ENCODE measurements at regions not wholly inside any gene's neighbourhood (a gene's known extent, or its start where the extent isn't known, plus 50 kb on each side); places are given as distances from the start of the nearest gene placed in this dataset.

DNA sequence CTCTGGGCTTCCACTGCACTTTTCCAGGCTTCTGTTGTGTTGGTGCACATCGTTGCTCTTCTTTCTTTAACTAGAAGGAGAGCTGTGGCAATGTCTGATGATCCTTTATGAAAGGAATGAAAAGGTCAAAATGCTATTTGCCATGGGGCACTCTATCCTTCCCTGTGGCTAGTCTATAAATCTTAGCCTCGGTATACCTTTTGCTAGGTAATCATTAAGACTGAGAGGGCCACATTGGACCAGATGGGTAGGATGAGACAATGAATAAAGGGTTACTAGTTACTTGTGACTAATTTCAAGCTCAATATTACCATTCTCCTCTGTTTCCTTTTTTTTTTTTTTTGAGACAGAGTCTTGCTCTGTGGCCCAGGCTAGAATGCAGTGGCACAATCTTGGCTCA, 89.4 kb upstream of the C1orf87 start:
- Histone ChIP-seq H3K9me3 (no peaks in the 10 kb centered on the region), H3K27me3 (no peaks in the 10 kb centered on the region), H3K4me1 (no peaks in the 10 kb centered on the region), H3K27ac (no peak overlapping the region), H3K4me3 (no peak overlapping the region), H3K36me3 (no peaks in the 10 kb centered on the region)
- TF ChIP-seq POLR2A (IDR thresholded peaks at IDR 0.05) (no peak), POLR2AphosphoS5 (IDR thresholded peaks at IDR 0.05) (no peak)
- TF ChIP-seq, protein P1, sequence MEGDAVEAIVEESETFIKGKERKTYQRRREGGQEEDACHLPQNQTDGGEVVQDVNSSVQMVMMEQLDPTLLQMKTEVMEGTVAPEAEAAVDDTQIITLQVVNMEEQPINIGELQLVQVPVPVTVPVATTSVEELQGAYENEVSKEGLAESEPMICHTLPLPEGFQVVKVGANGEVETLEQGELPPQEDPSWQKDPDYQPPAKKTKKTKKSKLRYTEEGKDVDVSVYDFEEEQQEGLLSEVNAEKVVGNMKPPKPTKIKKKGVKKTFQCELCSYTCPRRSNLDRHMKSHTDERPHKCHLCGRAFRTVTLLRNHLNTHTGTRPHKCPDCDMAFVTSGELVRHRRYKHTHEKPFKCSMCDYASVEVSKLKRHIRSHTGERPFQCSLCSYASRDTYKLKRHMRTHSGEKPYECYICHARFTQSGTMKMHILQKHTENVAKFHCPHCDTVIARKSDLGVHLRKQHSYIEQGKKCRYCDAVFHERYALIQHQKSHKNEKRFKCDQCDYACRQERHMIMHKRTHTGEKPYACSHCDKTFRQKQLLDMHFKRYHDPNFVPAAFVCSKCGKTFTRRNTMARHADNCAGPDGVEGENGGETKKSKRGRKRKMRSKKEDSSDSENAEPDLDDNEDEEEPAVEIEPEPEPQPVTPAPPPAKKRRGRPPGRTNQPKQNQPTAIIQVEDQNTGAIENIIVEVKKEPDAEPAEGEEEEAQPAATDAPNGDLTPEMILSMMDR (IDR thresholded peaks at IDR 0.05) = no peak
- intact Hi-C loops (cut with DNase I; ENCODE audit: low total_unique reads) = no loop called here
- no peak for DNase-seq (ENCODE audit: low spot score in 2 of 2)

DNA sequence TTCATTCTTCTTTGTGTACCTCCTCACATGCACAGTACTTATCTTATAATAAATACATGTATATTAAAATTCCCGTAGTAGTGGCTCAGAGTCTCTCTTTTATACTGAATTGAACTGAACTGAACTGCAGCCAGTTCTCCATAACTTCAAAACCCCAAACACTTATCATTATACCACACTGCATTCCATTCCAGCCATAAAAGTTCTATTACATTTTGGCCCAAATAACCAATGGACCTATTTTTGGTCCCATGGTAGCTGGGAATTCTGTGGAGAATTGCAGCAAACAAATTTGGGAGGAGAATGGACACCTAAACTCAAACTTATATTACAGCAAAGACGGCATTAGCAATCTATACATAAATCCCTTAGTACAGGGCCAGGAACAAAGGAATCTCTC, 86.6 kb upstream of the C1orf87 start:
- TF ChIP-seq POLR2AphosphoS5 (IDR thresholded peaks at IDR 0.05) (no peak), POLR2A (IDR thresholded peaks at IDR 0.05) (no peak)
- TF ChIP-seq, protein P1 (IDR thresholded peaks at IDR 0.05) = no peak
- H3K36me3 ChIP-seq = no peaks in the 10 kb centered on the region
- no peak overlapping the region for H3K4me3 ChIP-seq
- intact Hi-C loops (cut with DNase I; ENCODE audit: low total_unique reads) = no loop called here
- H3K27ac ChIP-seq = no peak overlapping the region
- no peaks in the 10 kb centered on the region for H3K27me3 ChIP-seq
- H3K4me1 ChIP-seq = no peaks in the 10 kb centered on the region
- no peak for DNase-seq (ENCODE audit: low spot score in 2 of 2)
- no peaks in the 10 kb centered on the region for H3K9me3 ChIP-seq

DNA sequence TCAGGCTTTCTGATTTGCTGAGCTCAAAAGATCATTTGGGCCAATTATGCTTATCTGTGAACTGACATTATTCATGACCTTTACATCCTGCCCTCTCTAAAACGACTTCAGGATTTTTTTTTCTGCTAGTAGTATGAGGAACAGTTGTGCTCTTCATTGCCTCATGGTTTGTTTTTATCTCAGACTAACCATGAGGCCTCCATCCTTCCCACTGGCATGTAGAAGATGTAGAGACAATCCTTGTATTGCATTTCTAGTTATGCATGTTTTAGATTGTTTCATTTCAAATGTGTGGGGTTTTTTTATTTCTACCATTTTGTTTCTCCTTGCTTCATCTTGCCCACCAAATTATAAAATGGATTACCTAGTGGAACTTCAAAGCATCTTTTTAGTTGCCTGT, 82.8 kb upstream of the C1orf87 start:
- H3K9me3 ChIP-seq = no peaks in the 10 kb centered on the region
- no peaks in the 10 kb centered on the region for H3K4me1 ChIP-seq
- no peak for DNase-seq (ENCODE audit: low spot score in 2 of 2)
- intact Hi-C loops (cut with DNase I; ENCODE audit: low total_unique reads) = no loop called here
- H3K27me3 ChIP-seq = no peaks in the 10 kb centered on the region
- H3K4me3 ChIP-seq = no peak overlapping the region
- H3K27ac ChIP-seq = no peak overlapping the region
- no peaks in the 10 kb centered on the region for H3K36me3 ChIP-seq
- no peak for TF ChIP-seq POLR2A (IDR thresholded peaks at IDR 0.05)
- TF ChIP-seq, protein P1 (IDR thresholded peaks at IDR 0.05) = no peak
- TF ChIP-seq POLR2AphosphoS5 (IDR thresholded peaks at IDR 0.05) = no peak

DNA sequence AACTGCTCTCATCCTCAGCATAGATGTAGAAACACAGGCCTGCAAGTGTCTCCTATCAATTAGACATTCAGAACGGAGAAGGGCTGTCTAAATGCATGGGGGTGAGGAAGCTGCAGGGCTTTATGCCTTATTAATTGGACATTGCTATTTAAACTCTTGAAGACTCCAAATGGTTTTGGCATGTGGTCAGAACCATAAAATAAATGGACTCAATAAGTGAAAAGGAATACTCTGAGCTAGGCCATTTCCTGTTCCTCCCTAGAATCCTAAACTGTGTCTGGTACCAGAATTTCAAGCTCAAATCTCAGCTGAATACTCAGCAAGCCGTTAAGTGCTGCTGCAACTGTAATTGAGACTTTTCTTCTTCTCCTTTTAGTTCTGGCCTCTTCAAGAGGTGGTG, 80.4 kb upstream of the C1orf87 start:
- Histone ChIP-seq H3K27me3 (no peaks in the 10 kb centered on the region), H3K27ac (no peak overlapping the region), H3K4me3 (no peak overlapping the region), H3K36me3 (no peaks in the 10 kb centered on the region), H3K4me1 (no peaks in the 10 kb centered on the region), H3K9me3 (no peaks in the 10 kb centered on the region)
- TF ChIP-seq, protein P1 (IDR thresholded peaks at IDR 0.05) = no peak
- TF ChIP-seq POLR2AphosphoS5 (IDR thresholded peaks at IDR 0.05) (no peak), POLR2A (IDR thresholded peaks at IDR 0.05) (no peak)
- intact Hi-C loops (cut with DNase I; ENCODE audit: low total_unique reads) = no loop called here
- no peak for DNase-seq (ENCODE audit: low spot score in 2 of 2)

DNA sequence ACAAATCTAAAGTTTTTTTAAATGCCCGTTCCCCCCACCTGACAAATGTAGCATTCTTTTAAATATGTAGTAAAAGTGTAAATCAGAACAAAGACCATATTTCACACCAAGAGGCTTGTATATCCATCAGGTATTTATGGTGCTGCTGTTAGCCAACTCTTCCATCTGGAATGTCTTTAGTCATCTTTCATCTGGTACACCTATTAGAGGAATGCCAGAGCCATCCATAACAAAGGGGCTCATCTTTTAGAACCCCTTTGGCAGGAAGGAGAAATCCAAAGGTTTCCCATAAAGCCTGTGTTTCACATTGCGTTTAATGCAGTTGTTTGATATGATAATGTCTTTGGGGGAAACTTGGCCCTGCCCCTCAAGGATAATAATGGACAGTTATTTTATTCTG, 79.3 kb upstream of the C1orf87 start:
- no peaks in the 10 kb centered on the region for H3K9me3 ChIP-seq
- H3K27me3 ChIP-seq = no peaks in the 10 kb centered on the region
- H3K4me3 ChIP-seq = no peak overlapping the region
- H3K4me1 ChIP-seq = no peaks in the 10 kb centered on the region
- TF ChIP-seq, protein P1 (IDR thresholded peaks at IDR 0.05) = no peak
- no peak for TF ChIP-seq POLR2A (IDR thresholded peaks at IDR 0.05)
- TF ChIP-seq POLR2AphosphoS5 (IDR thresholded peaks at IDR 0.05) = no peak
- no peaks in the 10 kb centered on the region for H3K36me3 ChIP-seq
- no peak for DNase-seq (ENCODE audit: low spot score in 2 of 2)
- intact Hi-C loops (cut with DNase I; ENCODE audit: low total_unique reads) = no loop called here
- no peak overlapping the region for H3K27ac ChIP-seq

Data from breast epithelium (tissue), 4 donors.